KMS-11 (cell line): ENCODE measurements at regions not wholly inside any gene's neighbourhood (a gene's known extent, or its start where the extent isn't known, plus 50 kb on each side); places are given as distances from the start of the nearest gene placed in this dataset.

Experiments used
- H2AFZ ChIP-seq: fragments of 200-600 bp; sonication (generic); 2 replicates; pipeline ENCODE4 v1.6.1; 2016; ENCODE audit warnings: antibody characterized with exemption, mixed run types, low read depth
- H3K27ac ChIP-seq: fragments of 200-600 bp; sonication (generic); 2 replicates; pipeline ENCODE4 v1.6.1; 2016; ENCODE audit warnings: mild to moderate bottlenecking, mixed run types
- H3K27me3 ChIP-seq: fragments of 200-600 bp; sonication (generic); 2 replicates; pipeline ENCODE4 v1.6.1; 2017; ENCODE audit warnings: mild to moderate bottlenecking, low read depth, mixed run types, moderate library complexity; ENCODE audit not compliant: insufficient read depth
- H3K36me3 ChIP-seq: fragments of 200-600 bp; sonication (generic); 2 replicates; pipeline ENCODE4 v1.6.1; 2017; ENCODE audit warnings: mild to moderate bottlenecking, mixed run types; ENCODE audit not compliant: insufficient read depth
- H3K4me1 ChIP-seq: fragments of 200-600 bp; sonication (generic); 2 replicates; pipeline ENCODE4 v1.6.1; 2016; ENCODE audit warnings: mild to moderate bottlenecking, low read depth, mixed run types; ENCODE audit not compliant: poor library complexity, severe bottlenecking
- H3K4me2 ChIP-seq: fragments of 200-600 bp; sonication (generic); 2 replicates; pipeline ENCODE4 v1.7.0; 2016; ENCODE audit warnings: mild to moderate bottlenecking, mixed run types
- H3K4me3 ChIP-seq: fragments of 200-600 bp; sonication (generic); IDR thresholded peaks from 2 replicates; pipeline ENCODE4 v1.6.1; 2017; ENCODE audit warnings: low read depth, low read length, mixed read lengths; ENCODE audit not compliant: insufficient read depth
- H3K79me2 ChIP-seq: fragments of 200-600 bp; sonication (generic); 2 replicates; pipeline ENCODE4 v1.6.1; 2016; ENCODE audit warnings: low read depth, mixed run types; ENCODE audit not compliant: insufficient read depth
- H3K9ac ChIP-seq: fragments of 200-600 bp; sonication (generic); 2 replicates; pipeline ENCODE4 v1.6.1; 2016; ENCODE audit warnings: mild to moderate bottlenecking, mixed run types
- H4K20me1 ChIP-seq: fragments of 200-600 bp; sonication (generic); 2 replicates; pipeline ENCODE4 v1.6.1; 2016; ENCODE audit warnings: mild to moderate bottlenecking, mixed run types; ENCODE audit not compliant: insufficient read depth
- CTCF ChIP-seq: fragments of 200-600 bp; sonication (generic); conservative IDR thresholded peaks from 2 replicates; pipeline ENCODE4 v1.6.1; 2017; ENCODE audit warnings: low read depth, mild to moderate bottlenecking, antibody characterized with exemption, low read length, moderate library complexity, mixed read lengths

GRCh38 chr1:81449786-81450185, 350.9 kb upstream of the ADGRL2 start:
- no peak for TF ChIP-seq CTCF
- H3K27me3 ChIP-seq, result no peaks in the 10 kb centered on the region
- no peak overlapping the region for H2AFZ ChIP-seq
- H3K4me3 ChIP-seq, result no peak overlapping the region
- no peak overlapping the region for H3K4me2 ChIP-seq
- H3K4me1 ChIP-seq, result no peaks in the 10 kb centered on the region
- H3K79me2 ChIP-seq, result no peaks in the 10 kb centered on the region
- no peak overlapping the region for H3K27ac ChIP-seq
- no peak overlapping the region for H3K9ac ChIP-seq
- H4K20me1 ChIP-seq, result no peaks in the 10 kb centered on the region
- no peaks in the 10 kb centered on the region for H3K36me3 ChIP-seq

GRCh38 chr1:81446000-81446669, 354.6 kb upstream of the ADGRL2 start:
- no peaks in the 10 kb centered on the region for H3K4me1 ChIP-seq
- H3K27me3 ChIP-seq, result no peaks in the 10 kb centered on the region
- H3K4me3 ChIP-seq, result no peak overlapping the region
- no peaks in the 10 kb centered on the region for H4K20me1 ChIP-seq
- H3K79me2 ChIP-seq, result no peaks in the 10 kb centered on the region
- H3K27ac ChIP-seq, result no peak overlapping the region
- H3K4me2 ChIP-seq, result no peak overlapping the region
- no peak overlapping the region for H3K9ac ChIP-seq
- H3K36me3 ChIP-seq, result no peaks in the 10 kb centered on the region
- no peak for TF ChIP-seq CTCF
- no peak overlapping the region for H2AFZ ChIP-seq

- H3K9ac ChIP-seq, result no peak overlapping the region
- no peaks in the 10 kb centered on the region for H3K79me2 ChIP-seq
- TF ChIP-seq CTCF, result no peak
- no peak overlapping the region for H2AFZ ChIP-seq
- H4K20me1 ChIP-seq, result no peaks in the 10 kb centered on the region
- H3K27ac ChIP-seq, result no peak overlapping the region
- no peaks in the 10 kb centered on the region for H3K4me1 ChIP-seq
- H3K4me2 ChIP-seq, result no peak overlapping the region
- no peaks in the 10 kb centered on the region for H3K27me3 ChIP-seq
- H3K36me3 ChIP-seq, result no peaks in the 10 kb centered on the region
- H3K4me3 ChIP-seq, result no peak overlapping the region
These were observed 357.4 kb upstream of the ADGRL2 start for GRCh38 chr1:81443288-81443687.

- Histone ChIP-seq H3K4me1 (no peaks in the 10 kb centered on the region), H3K4me2 (no peak overlapping the region), H3K27ac (no peak overlapping the region), H3K9ac (no peak overlapping the region), H3K36me3 (no peaks in the 10 kb centered on the region), H3K27me3 (no peaks in the 10 kb centered on the region), H2AFZ (no peak overlapping the region), H3K4me3 (no peak overlapping the region), H4K20me1 (no peaks in the 10 kb centered on the region), H3K79me2 (no peaks in the 10 kb centered on the region)
- no peak for TF ChIP-seq CTCF
These were observed 361.5 kb upstream of the ADGRL2 start for GRCh38 chr1:81439046-81439823.
